Endothelial cell of umbilical vein (primary cell): ENCODE measurements at regions not wholly inside any gene's neighbourhood (a gene's known extent, or its start where the extent isn't known, plus 50 kb on each side); places are given as distances from the start of the nearest gene placed in this dataset.

ENCODE experiments used
- BruUV-seq: library from RNA; stranded (reverse); fragments of 400-500 nt; replicated peaks from 2 replicates; lab custom pipeline; 2021; lab: Mats Ljungman, UMichigan
- CTCF ChIA-PET: fragments of 300-600, 350-600 bp; sonication (Branson Sonifier 250); formaldehyde crosslinking; loops from one replicate; lab custom pipeline; 2021; ENCODE audit warnings: antibody characterized with exemption, inconsistent platforms; lab: Charles Lee
- POLR2A ChIA-PET: fragments of 300-600, 350-600 bp; sonication (Branson Sonifier 250); formaldehyde crosslinking; loops from one replicate; lab custom pipeline; 2021; ENCODE audit warnings: antibody characterized with exemption, inconsistent platforms; lab: Charles Lee
- DNase-seq: peaks from one replicate; pipeline ENCODE4 v3.0.0-alpha.2; 2011; ENCODE audit warnings: low read depth, low spot score
- FAIRE-seq: peaks from 2 replicates; lab custom pipeline; 2011; peaks lifted over from hg19 to GRCh38; lab: Jason Lieb, UNC
- H2AFZ ChIP-seq: 2 replicates; pipeline ENCODE4 v1.6.0; 2012; ENCODE audit warnings: low read depth, low read length, control low read depth, inconsistent platforms
- H3K27ac ChIP-seq: 2 replicates; pipeline ENCODE4 v1.5.1; 2011; ENCODE audit warnings: low read depth, mild to moderate bottlenecking, control low read depth, low read length, moderate library complexity; ENCODE audit not compliant: insufficient read depth
- H3K27me3 ChIP-seq, 2 experiments: 2 replicates each; pipeline versions ENCODE4 v1.6.0 to v1.6.1; 2011; ENCODE audit warnings: low read length in 2 of 2, mixed read lengths in 1 of 2; ENCODE audit not compliant: control insufficient read depth in 2 of 2, insufficient read depth in 2 of 2
- H3K36me3 ChIP-seq, 2 experiments: 2 replicates in 1 of 2; 3 replicates in 1 of 2; pipeline ENCODE4 v1.5.1; 2011; ENCODE audit warnings: low read length in 2 of 2, mild to moderate bottlenecking in 1 of 2, moderate library complexity in 1 of 2; ENCODE audit not compliant: control insufficient read depth in 2 of 2, insufficient read depth in 2 of 2; ENCODE audit errors: extremely low read depth in 1 of 2
- H3K4me1 ChIP-seq: 3 replicates; pipeline ENCODE4 v1.5.1; 2011; ENCODE audit warnings: mild to moderate bottlenecking, low read length; ENCODE audit not compliant: control insufficient read depth, insufficient read depth; ENCODE audit errors: extremely low read depth
- H3K4me2 ChIP-seq: 2 replicates; pipeline ENCODE4 v1.6.1; 2011; ENCODE audit warnings: low read length, control low read depth, mixed read lengths; ENCODE audit not compliant: insufficient read depth
- H3K4me3 ChIP-seq, 3 experiments: fragments of 200-600 bp in 1 of 3; sonication (generic), shearing (Covaris generic) in 1 of 3; replicated peaks in 1 of 3; 2 replicates each; pipeline ENCODE4 v1.5.1; 2011 to 2016; ENCODE audit warnings: control low read depth in 3 of 3, low read length in 3 of 3, mild to moderate bottlenecking in 2 of 3, inconsistent platforms in 1 of 3, low read depth in 1 of 3, moderate library complexity in 1 of 3; ENCODE audit not compliant: insufficient read depth in 1 of 3
- H3K79me2 ChIP-seq: 2 replicates; pipeline ENCODE4 v1.6.0; 2012; ENCODE audit warnings: low read length, inconsistent platforms; ENCODE audit not compliant: control insufficient read depth, insufficient read depth
- H3K9ac ChIP-seq: replicated peaks from 2 replicates; pipeline ENCODE3; 2011; ENCODE audit warnings: low read length, control low read depth; ENCODE audit not compliant: insufficient read depth; ENCODE audit errors: extremely low read depth
- H3K9me1 ChIP-seq: replicated peaks from 3 replicates; pipeline ENCODE4 v1.6.0; 2011; ENCODE audit warnings: mild to moderate bottlenecking, low read length; ENCODE audit not compliant: control insufficient read depth, insufficient read depth; ENCODE audit errors: extremely low read depth
- H3K9me3 ChIP-seq: replicated peaks from 2 replicates; pipeline ENCODE4 v1.5.1; 2012; ENCODE audit warnings: low read length, inconsistent platforms; ENCODE audit not compliant: control insufficient read depth, insufficient read depth
- H4K20me1 ChIP-seq: replicated peaks from 2 replicates; pipeline ENCODE3; 2011; ENCODE audit warnings: mild to moderate bottlenecking, low read length; ENCODE audit not compliant: control insufficient read depth, insufficient read depth; ENCODE audit errors: extremely low read depth
- CTCF ChIP-seq, 2 donors: IDR thresholded peaks; 1 replicate in 1 of 2; 2 replicates in 1 of 2; pipeline ENCODE4 v1.5.1; 2011; ENCODE audit warnings: low read length in 2 of 2, mild to moderate bottlenecking in 2 of 2, moderate library complexity in 2 of 2, control low read depth in 1 of 2, inconsistent platforms in 1 of 2, low read depth in 1 of 2; ENCODE audit not compliant: insufficient read depth in 1 of 2; ENCODE audit errors: extremely low read depth in 1 of 2
- EZH2 ChIP-seq: IDR thresholded peaks from 2 replicates; pipeline ENCODE4 v1.6.1; 2012; ENCODE audit warnings: borderline replicate concordance, low read depth, mild to moderate bottlenecking, moderate library complexity, low read length, inconsistent platforms; ENCODE audit not compliant: severe bottlenecking
- FOS ChIP-seq: IDR thresholded peaks from 2 replicates; pipeline ENCODE4 v1.6.1; 2011; ENCODE audit warnings: mild to moderate bottlenecking, low read length, moderate library complexity, borderline replicate concordance; ENCODE audit not compliant: insufficient read depth
- GATA2 ChIP-seq: IDR thresholded peaks from 2 replicates; pipeline ENCODE4 v1.7.0; 2011; ENCODE audit warnings: low read depth, mild to moderate bottlenecking, moderate library complexity, mixed read lengths, low read length; ENCODE audit not compliant: insufficient read length, insufficient read depth
- JUN ChIP-seq: IDR thresholded peaks from 2 replicates; pipeline ENCODE4 v1.6.1; 2011; ENCODE audit warnings: borderline replicate concordance, low read depth; ENCODE audit not compliant: insufficient read length, insufficient read depth
- MAX ChIP-seq: IDR thresholded peaks from 2 replicates; pipeline ENCODE4 v1.6.1; 2011; ENCODE audit not compliant: insufficient read depth, insufficient read length
- MYC ChIP-seq: IDR thresholded peaks from one replicate; pipeline ENCODE4 v1.6.1; 2011; ENCODE audit warnings: mild to moderate bottlenecking, low read depth, low read length
- POLR2A ChIP-seq: IDR thresholded peaks from 2 replicates; pipeline ENCODE4 v1.6.1; 2012; ENCODE audit warnings: low read depth, mild to moderate bottlenecking, control low read depth, low read length
- POLR2AphosphoS5 ChIP-seq: IDR thresholded peaks from 2 replicates; pipeline ENCODE4 v1.6.1; 2012; ENCODE audit warnings: low read depth, mild to moderate bottlenecking, control low read depth, low read length, moderate library complexity; ENCODE audit not compliant: insufficient read depth
- dilution Hi-C: fragments of 300-500 bp; cut with MboI; formaldehyde crosslinking; loops from one replicate; pipeline ENCODE4 v1.15.0; 2019; ENCODE audit warnings: low sequenced_read_pairs; ENCODE audit not compliant: extremely low pct_ligation_motif_present
- intact Hi-C: fragments of 100-400 bp; cut with micrococcal nuclease; formaldehyde crosslinking; loops from one replicate; pipeline ENCODE4 v1.10.0; 2022

- no TSS peak for BruUV-seq
- intact Hi-C loops = loop anchor here (5.0 kb wide), 1 partner anchor 78 kb away; no protein-coding TSS in a partner anchor
- H3K4me2 ChIP-seq = no peak overlapping the region
- no peaks in the 10 kb centered on the region for H3K9me1 ChIP-seq
- H3K36me3 ChIP-seq = no peaks in the 10 kb centered on the region
- H3K4me1 ChIP-seq = no peaks in the 10 kb centered on the region
- no peak overlapping the region for H2AFZ ChIP-seq
- no peak overlapping the region for H3K4me3 ChIP-seq
- H3K9ac ChIP-seq = no peak overlapping the region
- TF ChIP-seq FOS (no peak), MYC (no peak), GATA2 (no peak), EZH2 (no peak), POLR2A (no peak), CTCF (IDR thresholded peaks at IDR 0.05; ENCODE audit: extremely low read depth in 1 of 2, insufficient read depth in 1 of 2, low read depth in 1 of 2, low read length in 2 of 2) (no peak), POLR2AphosphoS5 (no peak), JUN (no peak), MAX (no peak)
- peaks cover 0 to 5% of the 10 kb centered on the region in 2 experiments for H3K27me3 ChIP-seq
- CTCF ChIA-PET = interaction anchor here (0.7 to 3.2 kb wide), 3 partner anchors 9 to 85 kb away, joined by 3 to 12 read pairs (median 4); no protein-coding TSS in a partner anchor
- POLR2A ChIA-PET = no interaction called here
- H3K27ac ChIP-seq = no peak overlapping the region
- no peaks in the 10 kb centered on the region for H4K20me1 ChIP-seq
- no peaks in the 10 kb centered on the region for H3K9me3 ChIP-seq
- no peak for DNase-seq
- no peak for FAIRE-seq
- dilution Hi-C loops = no loop called here
- H3K79me2 ChIP-seq = no peaks in the 10 kb centered on the region
These were observed 82.6 kb upstream of the TLE3 start for GRCh38 chr15:70180186-70180875.
